SU-DHL-6 (cell line): ENCODE measurements at regions not wholly inside any gene's neighbourhood (a gene's known extent, or its start where the extent isn't known, plus 50 kb on each side); places are given as distances from the start of the nearest gene placed in this dataset.
A peak's percentile ranks its signal among the peaks of the same experiment; 100 is the strongest.
"Not testable (repeated sequence)": the region's sequence is repeated elsewhere in the genome, so short reads cannot be mapped to it uniquely, and the experiment has no call there.

Experiments used
- H2AFZ ChIP-seq: fragments of 200-600 bp; sonication (generic); 2 replicates; pipeline ENCODE4 v1.6.1; 2014; ENCODE audit warnings: low read depth, mild to moderate bottlenecking, moderate library complexity, mixed read lengths, antibody characterized with exemption, low read length; ENCODE audit not compliant: severe bottlenecking
- H3F3A ChIP-seq: fragments of 200-600 bp; shearing (Covaris generic); 2 replicates; pipeline ENCODE4 v1.6.0; 2016; ENCODE audit warnings: antibody characterized with exemption, mild to moderate bottlenecking; ENCODE audit not compliant: insufficient read depth
- H3K27ac ChIP-seq: fragments of 200-600 bp; sonication (generic); 2 replicates; pipeline ENCODE4 v1.5.1; 2016; ENCODE audit warnings: low read depth, mild to moderate bottlenecking, low read length, moderate library complexity, mixed read lengths
- H3K27me3 ChIP-seq: fragments of 200-600 bp; sonication (generic), shearing (Covaris generic); 2 replicates; pipeline ENCODE4 v1.6.0; 2014; ENCODE audit warnings: mild to moderate bottlenecking, low read length
- H3K36me3 ChIP-seq: fragments of 200-600 bp; sonication (generic); 2 replicates; pipeline ENCODE4 v1.6.1; 2014; ENCODE audit warnings: mild to moderate bottlenecking, low read length, mixed read lengths
- H3K4me2 ChIP-seq: fragments of 300-600, 200-600 bp; shearing (Covaris generic), sonication (generic); 2 replicates; pipeline ENCODE4 v1.6.0; 2014; ENCODE audit warnings: low read length, low read depth, mild to moderate bottlenecking; ENCODE audit not compliant: poor library complexity, severe bottlenecking
- H3K4me3 ChIP-seq: fragments of 200-600 bp; sonication (generic); 2 replicates; pipeline ENCODE4 v1.5.1; 2014; ENCODE audit warnings: antibody characterized with exemption, low read length, mild to moderate bottlenecking, mixed read lengths; ENCODE audit not compliant: insufficient read depth, poor library complexity, severe bottlenecking
- H3K79me2 ChIP-seq: fragments of 200-600 bp; sonication (generic); 2 replicates; pipeline ENCODE4 v1.6.1; 2014; ENCODE audit warnings: mild to moderate bottlenecking, low read length, moderate library complexity; ENCODE audit not compliant: insufficient read depth
- H3K9ac ChIP-seq: fragments of 200-600 bp; sonication (generic); 2 replicates; pipeline ENCODE4 v1.7.0; 2014; ENCODE audit warnings: mild to moderate bottlenecking, low read length
- H3K9me2 ChIP-seq: fragments of 200-600 bp; sonication (generic); replicated peaks from 2 replicates; pipeline ENCODE4 v1.6.1; 2014; ENCODE audit warnings: low read length; ENCODE audit not compliant: insufficient read depth
- H3K9me3 ChIP-seq: fragments of 200-600 bp; sonication (generic); 2 replicates; pipeline ENCODE4 v1.6.1; 2014; ENCODE audit warnings: low read length, mixed read lengths; ENCODE audit not compliant: insufficient read depth
- H4K20me1 ChIP-seq: fragments of 200-600 bp; sonication (generic); 2 replicates; pipeline ENCODE4 v1.6.1; 2014; ENCODE audit warnings: low read depth, mild to moderate bottlenecking, antibody characterized with exemption, low read length, moderate library complexity, mixed read lengths
- CTCF ChIP-seq: fragments of 200-600 bp; sonication (generic); IDR thresholded peaks from one replicate; pipeline ENCODE4 v1.5.1; 2017; ENCODE audit warnings: antibody characterized with exemption, mild to moderate bottlenecking, low read length, moderate library complexity; ENCODE audit not compliant: insufficient read depth, poor library complexity, severe bottlenecking
- EZH2phosphoT487 ChIP-seq: fragments of 200-600 bp; sonication (generic), shearing (Covaris generic); conservative IDR thresholded peaks from 2 replicates; pipeline ENCODE4 v1.6.1; 2018; ENCODE audit warnings: mild to moderate bottlenecking, antibody characterized with exemption, low read length, moderate library complexity, mixed read lengths

- H3K27ac ChIP-seq: no peak overlapping the region
- peak overlapping the region; percentile 27 for H2AFZ ChIP-seq
- H3K9me2 ChIP-seq: no peaks in the 10 kb centered on the region
- H3K36me3 ChIP-seq: no peaks in the 10 kb centered on the region
- no peak overlapping the region for H3K4me3 ChIP-seq
- H3K27me3 ChIP-seq: no peaks in the 10 kb centered on the region
- H3K9ac ChIP-seq: no peak overlapping the region
- TF ChIP-seq EZH2phosphoT487 (no peak), CTCF (peak; percentile 81)
- no peaks in the 10 kb centered on the region for H4K20me1 ChIP-seq
- H3K9me3 ChIP-seq: no peaks in the 10 kb centered on the region
- H3K79me2 ChIP-seq: no peaks in the 10 kb centered on the region
- H3F3A ChIP-seq: no peaks in the 10 kb centered on the region
- peak overlapping the region; percentile 18 for H3K4me2 ChIP-seq
These were observed 62.2 kb upstream of the GTF3A start for GRCh38 chr13:27362064-27362751.

- not testable (repeated sequence) for H3K4me3 ChIP-seq, H3K27me3 ChIP-seq, H3K36me3 ChIP-seq, H3K9me2 ChIP-seq, H2AFZ ChIP-seq, H3F3A ChIP-seq, H3K4me2 ChIP-seq, H3K79me2 ChIP-seq, H3K27ac ChIP-seq, H4K20me1 ChIP-seq, H3K9me3 ChIP-seq, H3K9ac ChIP-seq
These were observed 60.8 kb upstream of the GTF3A start for GRCh38 chr13:27363637-27364036.

- TF ChIP-seq EZH2phosphoT487 (no peak), CTCF (no peak)
- Histone ChIP-seq H3K4me2 (no peak overlapping the region), H3K4me3 (no peak overlapping the region), H3K9ac (no peak overlapping the region), H3K9me2 (no peaks in the 10 kb centered on the region), H3K79me2 (no peaks in the 10 kb centered on the region), H3K9me3 (no peaks in the 10 kb centered on the region), H3K27me3 (no peaks in the 10 kb centered on the region), H3K36me3 (no peaks in the 10 kb centered on the region), H3K27ac (no peak overlapping the region), H3F3A (no peaks in the 10 kb centered on the region), H2AFZ (no peak overlapping the region), H4K20me1 (no peaks in the 10 kb centered on the region)
These were observed 56.8 kb upstream of the GTF3A start for GRCh38 chr13:27367570-27367969.

- H3K9me2 ChIP-seq: no peaks in the 10 kb centered on the region
- H2AFZ ChIP-seq: no peak overlapping the region
- no peaks in the 10 kb centered on the region for H3K36me3 ChIP-seq
- no peak overlapping the region for H3K9ac ChIP-seq
- no peaks in the 10 kb centered on the region for H4K20me1 ChIP-seq
- no peaks in the 10 kb centered on the region for H3K27me3 ChIP-seq
- no peaks in the 10 kb centered on the region for H3K9me3 ChIP-seq
- H3F3A ChIP-seq: no peaks in the 10 kb centered on the region
- no peaks in the 10 kb centered on the region for H3K79me2 ChIP-seq
- no peak overlapping the region for H3K4me3 ChIP-seq
- H3K27ac ChIP-seq: no peak overlapping the region
- TF ChIP-seq EZH2phosphoT487 (no peak), CTCF (no peak)
- H3K4me2 ChIP-seq: no peak overlapping the region
These were observed 54.0 kb upstream of the GTF3A start for GRCh38 chr13:27370305-27370872.
